GM23248 (cell line): ENCODE measurements at regions not wholly inside any gene's neighbourhood (a gene's known extent, or its start where the extent isn't known, plus 50 kb on each side); places are given as distances from the start of the nearest gene placed in this dataset.

Source experiments
- DNase-seq: peaks from one replicate; pipeline ENCODE4 v3.0.0-alpha.2; 2015
- H2AFZ ChIP-seq: fragments of 200-600 bp; sonication (generic); 2 replicates; pipeline ENCODE4 v1.6.1; 2016; ENCODE audit warnings: antibody characterized with exemption
- H3F3A ChIP-seq: fragments of 200-600 bp; sonication (generic); 2 replicates; pipeline ENCODE4 v1.6.1; 2016; ENCODE audit warnings: mild to moderate bottlenecking, antibody characterized with exemption, mixed run types; ENCODE audit not compliant: insufficient read depth
- H3K27ac ChIP-seq: fragments of 200-600 bp; sonication (generic); 2 replicates; pipeline ENCODE4 v1.5.1; 2016; ENCODE audit warnings: mild to moderate bottlenecking
- H3K27me3 ChIP-seq: fragments of 200-600 bp; sonication (generic); replicated peaks from 2 replicates; pipeline ENCODE4 v1.6.1; 2016; ENCODE audit warnings: mild to moderate bottlenecking; ENCODE audit not compliant: insufficient read depth
- H3K36me3 ChIP-seq: fragments of 200-600 bp; sonication (generic); 2 replicates; pipeline ENCODE4 v1.6.1; 2016; ENCODE audit warnings: low read depth, mild to moderate bottlenecking
- H3K4me1 ChIP-seq: fragments of 200-600 bp; sonication (generic); 2 replicates; pipeline ENCODE4 v1.6.1; 2016; ENCODE audit warnings: mild to moderate bottlenecking; ENCODE audit not compliant: insufficient read depth
- H3K4me2 ChIP-seq: fragments of 200-600 bp; sonication (generic); one replicate; pipeline ENCODE4 v1.6.1; 2016; ENCODE audit warnings: mild to moderate bottlenecking; ENCODE audit not compliant: unreplicated experiment
- H3K4me3 ChIP-seq: fragments of 200-600 bp; sonication (generic); 2 replicates; pipeline ENCODE4 v1.5.1; 2016; ENCODE audit warnings: mild to moderate bottlenecking
- H3K79me2 ChIP-seq: fragments of 200-600 bp; sonication (generic); 2 replicates; pipeline ENCODE4 v1.6.1; 2016; ENCODE audit warnings: mild to moderate bottlenecking; ENCODE audit not compliant: insufficient read depth
- H3K9ac ChIP-seq: fragments of 200-600 bp; sonication (generic); 2 replicates; pipeline ENCODE4 v1.6.1; 2016; ENCODE audit warnings: mild to moderate bottlenecking
- H3K9me2 ChIP-seq: fragments of 200-600 bp; sonication (generic); 2 replicates; pipeline ENCODE4 v1.6.1; 2016; ENCODE audit warnings: mixed run types, mild to moderate bottlenecking, moderate library complexity; ENCODE audit not compliant: insufficient read depth
- H3K9me3 ChIP-seq: fragments of 200-600 bp; sonication (generic); one replicate; pipeline ENCODE4 v1.6.1; 2017; ENCODE audit warnings: low read depth
- H4K20me1 ChIP-seq: fragments of 200-600 bp; sonication (generic); 2 replicates; pipeline ENCODE4 v1.6.0; 2016; ENCODE audit not compliant: insufficient read depth
- EZH2 ChIP-seq: fragments of 200-600 bp; sonication (generic); IDR thresholded peaks from 2 replicates; pipeline ENCODE4 v1.6.1; 2018; ENCODE audit warnings: antibody characterized with exemption, mild to moderate bottlenecking; ENCODE audit not compliant: insufficient read depth, poor library complexity, severe bottlenecking
- EZH2phosphoT487 ChIP-seq: fragments of 200-600 bp; sonication (generic); IDR thresholded peaks from 2 replicates; pipeline ENCODE4 v1.6.1; 2018; ENCODE audit warnings: antibody characterized with exemption, moderate library complexity, mild to moderate bottlenecking, low read depth; ENCODE audit not compliant: insufficient read depth
- WGBS, 2 experiments: methylation state at CpG; one replicate each; pipeline ENCODE4 v1.1.6; 2015 to 2017; ENCODE audit warnings: low lambda C conversion rate in 2 of 2, low coverage in 1 of 2; ENCODE audit errors: missing lambda C conversion rate in 2 of 2; 5-methylcytosine and 5-hydroxymethylcytosine counted together
- in situ Hi-C: fragments of 300-500 bp; cut with MboI; formaldehyde crosslinking; loops from 2 replicates; pipeline ENCODE4 v1.15.0; 2020

- Histone ChIP-seq H3F3A (no peaks in the 10 kb centered on the region), H3K9ac (no peak overlapping the region), H3K4me1 (no peaks in the 10 kb centered on the region), H3K9me2 (no peaks in the 10 kb centered on the region), H3K27me3 (no peaks in the 10 kb centered on the region), H3K79me2 (no peaks in the 10 kb centered on the region), H3K4me3 (no peak overlapping the region), H3K36me3 (no peaks in the 10 kb centered on the region), H3K4me2 (no peak overlapping the region), H3K27ac (no peak overlapping the region), H3K9me3 (no peaks in the 10 kb centered on the region), H2AFZ (no peak overlapping the region), H4K20me1 (no peaks in the 10 kb centered on the region)
- no peak for DNase-seq
- in situ Hi-C loops, result no loop called here
- WGBS, 2 experiments, result 56 to 63% methylated on average over 3 of the region's 3 CpGs
- TF ChIP-seq EZH2, result no peak
- no peak for TF ChIP-seq EZH2phosphoT487
Observed at GRCh38 chr3:106381286-106381938, 512.6 kb upstream of the CBLB start.

GRCh38 chr3:106381939-106382335 is 513.1 kb upstream of the CBLB start:
- Histone ChIP-seq H4K20me1 (no peaks in the 10 kb centered on the region), H3K4me1 (no peaks in the 10 kb centered on the region), H3K27ac (no peak overlapping the region), H3K79me2 (no peaks in the 10 kb centered on the region), H2AFZ (no peak overlapping the region), H3K9ac (no peak overlapping the region), H3K9me3 (no peaks in the 10 kb centered on the region), H3K4me3 (no peak overlapping the region), H3F3A (no peaks in the 10 kb centered on the region), H3K4me2 (no peak overlapping the region), H3K9me2 (no peaks in the 10 kb centered on the region), H3K36me3 (no peaks in the 10 kb centered on the region), H3K27me3 (no peaks in the 10 kb centered on the region)
- in situ Hi-C loops, result no loop called here
- TF ChIP-seq EZH2 (no peak), EZH2phosphoT487 (no peak)
- DNase-seq, result no peak

GRCh38 chr3:106386050-106386449 is 517.2 kb upstream of the CBLB start:
- Histone ChIP-seq H3K4me3 (no peak overlapping the region), H2AFZ (no peak overlapping the region), H3K79me2 (no peaks in the 10 kb centered on the region), H3K36me3 (no peaks in the 10 kb centered on the region), H3K9me2 (no peaks in the 10 kb centered on the region), H3K27ac (no peak overlapping the region), H4K20me1 (no peaks in the 10 kb centered on the region), H3K4me1 (no peaks in the 10 kb centered on the region), H3K9ac (no peak overlapping the region), H3K9me3 (no peaks in the 10 kb centered on the region), H3K4me2 (no peak overlapping the region), H3F3A (no peaks in the 10 kb centered on the region), H3K27me3 (no peaks in the 10 kb centered on the region)
- no peak for DNase-seq
- in situ Hi-C loops, result no loop called here
- WGBS, 2 experiments, result 93 to 95% methylated on average over 3 of the region's 3 CpGs
- TF ChIP-seq EZH2 (no peak), EZH2phosphoT487 (no peak)

- in situ Hi-C loops, result no loop called here
- no peaks in the 10 kb centered on the region for H3K79me2 ChIP-seq
- no peak overlapping the region for H3K4me3 ChIP-seq
- TF ChIP-seq EZH2phosphoT487, result 0 out of 2 replicates have a peak, but pooled peaks have one; percentile 73
- TF ChIP-seq EZH2, result no peak
- H3K9me3 ChIP-seq, result no peaks in the 10 kb centered on the region
- no peaks in the 10 kb centered on the region for H3K4me1 ChIP-seq
- no peaks in the 10 kb centered on the region for H3K9me2 ChIP-seq
- WGBS, 2 experiments, result 2 to 11% methylated on average over 1 of the region's 1 CpG
- DNase-seq, result peak; percentile 27
- H4K20me1 ChIP-seq, result no peaks in the 10 kb centered on the region
- no peak overlapping the region for H3K27ac ChIP-seq
- no peaks in the 10 kb centered on the region for H3F3A ChIP-seq
- no peak overlapping the region for H3K9ac ChIP-seq
- no peaks in the 10 kb centered on the region for H3K27me3 ChIP-seq
- no peaks in the 10 kb centered on the region for H3K36me3 ChIP-seq
- no peak overlapping the region for H3K4me2 ChIP-seq
- no peak overlapping the region for H2AFZ ChIP-seq
Observed at GRCh38 chr3:106392915-106393314, 524.1 kb upstream of the CBLB start.

- Histone ChIP-seq H4K20me1 (no peaks in the 10 kb centered on the region), H3K79me2 (no peaks in the 10 kb centered on the region), H3K4me3 (no peak overlapping the region), H3K4me2 (no peak overlapping the region), H3K27me3 (no peaks in the 10 kb centered on the region), H3K9me2 (no peaks in the 10 kb centered on the region), H3F3A (no peaks in the 10 kb centered on the region), H3K27ac (no peak overlapping the region), H3K9ac (no peak overlapping the region), H3K4me1 (peaks cover 9% of the 10 kb centered on the region; the same call in 1 of the 2 replicates), H2AFZ (no peak overlapping the region), H3K9me3 (no peaks in the 10 kb centered on the region), H3K36me3 (no peaks in the 10 kb centered on the region)
- 95 to 96% methylated on average over 2 of the region's 2 CpGs for WGBS, 2 experiments
- DNase-seq, result no peak
- in situ Hi-C loops, result no loop called here
- no peak for TF ChIP-seq EZH2
- no peak for TF ChIP-seq EZH2phosphoT487
Observed at GRCh38 chr3:106397006-106397405, 528.2 kb upstream of the CBLB start.
